Fibroblast of villous mesenchyme (primary cell): ENCODE measurements at regions not wholly inside any gene's neighbourhood (a gene's known extent, or its start where the extent isn't known, plus 50 kb on each side); places are given as distances from the start of the nearest gene placed in this dataset.
"Not testable (repeated sequence)": the region's sequence is repeated elsewhere in the genome, so short reads cannot be mapped to it uniquely, and the experiment has no call there.

Experiments
- DNase-seq: peaks from one replicate; pipeline ENCODE4 v3.0.0-alpha.2; 2010; ENCODE audit warnings: low read depth
- H3K4me3 ChIP-seq: 2 replicates; pipeline ENCODE4 v1.5.1; 2011; ENCODE audit warnings: low read depth, mild to moderate bottlenecking, low read length
- CTCF ChIP-seq: IDR thresholded peaks from 2 replicates; pipeline ENCODE4 v1.5.1; 2012; ENCODE audit warnings: low read depth, mild to moderate bottlenecking, low read length; ENCODE audit not compliant: insufficient read depth

- peak; percentile 78 for DNase-seq
- no peak overlapping the region for H3K4me3 ChIP-seq
- no peak for TF ChIP-seq CTCF
Observed at GRCh38 chr14:71165121-71166031, 258.1 kb downstream of the PCNX1 start.

- TF ChIP-seq CTCF: peak; percentile 84
- H3K4me3 ChIP-seq: no peak overlapping the region
- peak; percentile 85 for DNase-seq
Observed at GRCh38 chr14:71166180-71166837, 259.1 kb downstream of the PCNX1 start.

GRCh38 chr14:71167325-71167950 is 260.2 kb downstream of the PCNX1 start:
- not testable (repeated sequence) for H3K4me3 ChIP-seq, DNase-seq

- peak overlapping the region; percentile 12 for H3K4me3 ChIP-seq
- not testable (repeated sequence) for DNase-seq
Observed at GRCh38 chr14:71168161-71168560, 260.9 kb downstream of the PCNX1 start.

- TF ChIP-seq CTCF: no peak
- H3K4me3 ChIP-seq: peak overlapping the region; percentile 21
- peak; percentile 17 for DNase-seq
Observed at GRCh38 chr14:71168564-71169427, 261.5 kb downstream of the PCNX1 start.

GRCh38 chr14:71169861-71170260 is 262.6 kb downstream of the PCNX1 start:
- no peak overlapping the region for H3K4me3 ChIP-seq
- DNase-seq: no peak
- TF ChIP-seq CTCF: no peak

- TF ChIP-seq CTCF: no peak
- no peak for DNase-seq
- H3K4me3 ChIP-seq: no peak overlapping the region
Observed at GRCh38 chr14:71175491-71175890, 268.2 kb downstream of the PCNX1 start.
